H1 (cell line): ENCODE measurements at regions not wholly inside any gene's neighbourhood (a gene's known extent, or its start where the extent isn't known, plus 50 kb on each side); places are given as distances from the start of the nearest gene placed in this dataset.

Source experiments
- EZH2 ChIP-seq: fragments of 200-600 bp; sonication (generic); IDR thresholded peaks from 2 replicates; pipeline ENCODE4 v1.7.1; 2012; ENCODE audit warnings: low read depth, mild to moderate bottlenecking, moderate library complexity, low read length, inconsistent platforms; ENCODE audit not compliant: severe bottlenecking
- YY1 ChIP-seq: IDR thresholded peaks from 2 replicates; pipeline ENCODE4 v1.6.1; 2011; ENCODE audit warnings: low read depth, mild to moderate bottlenecking, low read length

GRCh38 chr14:94696518-94696917 lies 73.4 kb downstream of the GSC start (continued):
- TF ChIP-seq EZH2 = no peak
- TF ChIP-seq YY1 = no peak
- TF ChIP-seq, all 59 proteins: peak for 0
